ENCODE measurements at regions not wholly inside any gene's neighbourhood (a gene's known extent, or its start where the extent isn't known, plus 50 kb on each side); places are given as distances from the start of the nearest gene placed in this dataset.

GRCh38 chr13:74274916-74275315 is 140.7 kb upstream of the KLF12 start:
- no peak for TF ChIP-seq POLR2A (IDR thresholded peaks at IDR 0.05)
- TF ChIP-seq CTCF (IDR thresholded peaks at IDR 0.05), result no peak

Measured in ovary (tissue), 3 donors.